ENCODE measurements at regions not wholly inside any gene's neighbourhood (a gene's known extent, or its start where the extent isn't known, plus 50 kb on each side); places are given as distances from the start of the nearest gene placed in this dataset.

DNA sequence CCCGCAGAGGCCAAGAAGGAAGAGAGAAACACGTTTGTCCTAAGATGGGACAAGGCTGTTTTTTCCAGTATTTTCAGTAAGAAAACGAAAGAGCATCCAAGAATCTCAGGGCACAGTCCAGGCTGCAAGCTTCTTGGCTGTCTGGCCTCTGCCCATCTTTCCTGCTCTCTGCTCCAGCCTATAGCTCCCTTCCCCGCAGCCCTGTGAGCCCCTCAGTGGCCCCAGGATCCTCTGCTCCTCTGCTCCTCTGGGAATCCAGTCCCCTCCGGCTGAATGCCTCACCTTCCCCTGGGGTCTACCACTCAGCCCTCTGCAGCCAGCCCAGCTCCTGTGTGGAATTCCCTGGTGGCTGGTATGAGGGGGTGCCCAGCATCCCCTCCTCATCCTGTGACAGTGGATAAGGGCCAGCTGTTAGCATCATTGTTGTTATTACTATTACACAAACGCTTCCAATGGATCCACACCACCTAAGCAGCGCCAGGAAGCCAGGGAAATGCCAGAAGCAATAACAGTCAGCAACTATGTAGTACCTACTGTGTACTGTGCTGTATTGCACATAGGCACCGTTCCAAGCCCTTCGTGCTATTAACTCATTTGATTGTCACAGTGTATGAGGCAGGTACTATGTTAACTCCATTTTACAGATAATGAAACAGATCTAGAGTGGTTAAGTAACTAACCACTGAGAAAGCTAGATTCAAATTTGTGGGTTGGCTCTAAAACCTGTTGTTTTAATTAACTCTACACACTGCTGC lies 60.3 kb upstream of the PTPN1 start:
- TF ChIP-seq CTCF (optimal IDR thresholded peaks at IDR 0.05 in 1 of 3, IDR thresholded peaks at IDR 0.05 in 1 of 3, conservative IDR thresholded peaks at IDR 0.05 in 1 of 3; ENCODE audit: extremely low read depth in 1 of 3, insufficient read depth in 2 of 3, low read length in 3 of 3) (no peak), EZH2 (IDR thresholded peaks at IDR 0.05; ENCODE audit: low read length) (no peak)
- Histone ChIP-seq H3K9me3 (ENCODE audit: control insufficient read depth, low read depth, low read length) (no peaks in the 10 kb centered on the region), H3K4me3 (ENCODE audit: control insufficient read depth in 2 of 3, extremely low read depth in 1 of 3, insufficient read depth in 2 of 3, low read depth in 1 of 3, low read length in 3 of 3) (no peak overlapping the region), H3K9me1 (ENCODE audit: control insufficient read depth, extremely low read depth, insufficient read depth, low read length) (no peaks in the 10 kb centered on the region), H3K36me3 (ENCODE audit: control insufficient read depth in 2 of 2, extremely low read depth in 1 of 2, insufficient read depth in 2 of 2, low read length in 2 of 2) (no peaks in the 10 kb centered on the region), H2AFZ (ENCODE audit: control insufficient read depth, low read length) (no peak overlapping the region), H4K20me1 (ENCODE audit: control insufficient read depth, extremely low read depth, insufficient read depth, low read length) (no peaks in the 10 kb centered on the region), H3K4me1 (ENCODE audit: control insufficient read depth, extremely low read depth, insufficient read depth, low read length) (no peaks in the 10 kb centered on the region), H3K9ac (ENCODE audit: control insufficient read depth, extremely low read depth, insufficient read depth, low read length) (no peak overlapping the region), H3K79me2 (ENCODE audit: control insufficient read depth, insufficient read depth, low read length) (no peaks in the 10 kb centered on the region), H3K27me3 (ENCODE audit: control insufficient read depth, extremely low read depth, insufficient read depth, low read length) (no peaks in the 10 kb centered on the region), H3K27ac (ENCODE audit: control insufficient read depth, insufficient read depth, low read length) (no peak overlapping the region), H3K4me2 (ENCODE audit: control insufficient read depth, extremely low read depth, insufficient read depth, low read depth, low read length) (no peak overlapping the region)
- DNase-seq (ENCODE audit: low read depth, low spot score) (no peak), FAIRE-seq (no peak)
- dilution Hi-C loops (cut with MboI; ENCODE audit: extremely low pct_ligation_motif_present, low sequenced_read_pairs): no loop called here

DNA sequence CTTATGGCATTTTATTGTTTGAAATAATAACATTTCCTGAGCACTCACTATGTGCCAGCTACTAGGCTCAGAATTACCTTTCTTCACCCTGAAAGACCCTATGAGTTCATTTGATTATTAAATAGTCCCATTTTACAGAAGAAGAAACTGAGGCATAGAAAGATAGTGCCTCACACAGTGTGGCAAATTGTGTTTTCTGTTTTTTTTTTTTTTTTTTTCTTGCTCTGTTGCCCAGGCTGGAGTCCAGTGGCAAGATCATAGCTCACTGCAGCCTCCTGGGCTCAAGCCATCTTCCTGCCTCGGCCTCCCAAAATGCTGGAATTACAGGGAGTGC lies 59.7 kb upstream of the PTPN1 start:
- Histone ChIP-seq H3K79me2 (ENCODE audit: control insufficient read depth, insufficient read depth, low read length) (no peaks in the 10 kb centered on the region), H3K4me1 (ENCODE audit: control insufficient read depth, extremely low read depth, insufficient read depth, low read length) (no peaks in the 10 kb centered on the region), H3K27ac (ENCODE audit: control insufficient read depth, insufficient read depth, low read length) (no peak overlapping the region), H3K4me3 (ENCODE audit: control insufficient read depth in 2 of 3, extremely low read depth in 1 of 3, insufficient read depth in 2 of 3, low read depth in 1 of 3, low read length in 3 of 3) (no peak overlapping the region), H3K36me3 (ENCODE audit: control insufficient read depth in 2 of 2, extremely low read depth in 1 of 2, insufficient read depth in 2 of 2, low read length in 2 of 2) (no peaks in the 10 kb centered on the region), H3K27me3 (ENCODE audit: control insufficient read depth, extremely low read depth, insufficient read depth, low read length) (no peaks in the 10 kb centered on the region), H3K9ac (ENCODE audit: control insufficient read depth, extremely low read depth, insufficient read depth, low read length) (no peak overlapping the region), H4K20me1 (ENCODE audit: control insufficient read depth, extremely low read depth, insufficient read depth, low read length) (no peaks in the 10 kb centered on the region), H2AFZ (ENCODE audit: control insufficient read depth, low read length) (no peak overlapping the region), H3K9me3 (ENCODE audit: control insufficient read depth, low read depth, low read length) (no peaks in the 10 kb centered on the region), H3K9me1 (ENCODE audit: control insufficient read depth, extremely low read depth, insufficient read depth, low read length) (no peaks in the 10 kb centered on the region), H3K4me2 (ENCODE audit: control insufficient read depth, extremely low read depth, insufficient read depth, low read depth, low read length) (no peak overlapping the region)
- no peak for DNase-seq (ENCODE audit: low read depth, low spot score)
- dilution Hi-C loops (cut with MboI; ENCODE audit: extremely low pct_ligation_motif_present, low sequenced_read_pairs): no loop called here
- FAIRE-seq: no peak
- TF ChIP-seq EZH2 (IDR thresholded peaks at IDR 0.05; ENCODE audit: low read length) (no peak), CTCF (optimal IDR thresholded peaks at IDR 0.05 in 1 of 3, IDR thresholded peaks at IDR 0.05 in 1 of 3, conservative IDR thresholded peaks at IDR 0.05 in 1 of 3; ENCODE audit: extremely low read depth in 1 of 3, insufficient read depth in 2 of 3, low read length in 3 of 3) (no peak)

Measured in keratinocyte (primary cell).